ENCODE measurements at regions not wholly inside any gene's neighbourhood (a gene's known extent, or its start where the extent isn't known, plus 50 kb on each side); places are given as distances from the start of the nearest gene placed in this dataset.

- TF ChIP-seq, protein P1, sequence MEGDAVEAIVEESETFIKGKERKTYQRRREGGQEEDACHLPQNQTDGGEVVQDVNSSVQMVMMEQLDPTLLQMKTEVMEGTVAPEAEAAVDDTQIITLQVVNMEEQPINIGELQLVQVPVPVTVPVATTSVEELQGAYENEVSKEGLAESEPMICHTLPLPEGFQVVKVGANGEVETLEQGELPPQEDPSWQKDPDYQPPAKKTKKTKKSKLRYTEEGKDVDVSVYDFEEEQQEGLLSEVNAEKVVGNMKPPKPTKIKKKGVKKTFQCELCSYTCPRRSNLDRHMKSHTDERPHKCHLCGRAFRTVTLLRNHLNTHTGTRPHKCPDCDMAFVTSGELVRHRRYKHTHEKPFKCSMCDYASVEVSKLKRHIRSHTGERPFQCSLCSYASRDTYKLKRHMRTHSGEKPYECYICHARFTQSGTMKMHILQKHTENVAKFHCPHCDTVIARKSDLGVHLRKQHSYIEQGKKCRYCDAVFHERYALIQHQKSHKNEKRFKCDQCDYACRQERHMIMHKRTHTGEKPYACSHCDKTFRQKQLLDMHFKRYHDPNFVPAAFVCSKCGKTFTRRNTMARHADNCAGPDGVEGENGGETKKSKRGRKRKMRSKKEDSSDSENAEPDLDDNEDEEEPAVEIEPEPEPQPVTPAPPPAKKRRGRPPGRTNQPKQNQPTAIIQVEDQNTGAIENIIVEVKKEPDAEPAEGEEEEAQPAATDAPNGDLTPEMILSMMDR (IDR thresholded peaks at IDR 0.05; ENCODE audit: low read depth, low read length), result no peak
- no peak for TF ChIP-seq POLR2A (IDR thresholded peaks at IDR 0.05; ENCODE audit: extremely low read depth, insufficient read length)
- TF ChIP-seq, protein P2, sequence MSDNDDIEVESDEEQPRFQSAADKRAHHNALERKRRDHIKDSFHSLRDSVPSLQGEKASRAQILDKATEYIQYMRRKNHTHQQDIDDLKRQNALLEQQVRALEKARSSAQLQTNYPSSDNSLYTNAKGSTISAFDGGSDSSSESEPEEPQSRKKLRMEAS (IDR thresholded peaks at IDR 0.05; ENCODE audit: low read depth, low read length), result no peak
- no peak for TF ChIP-seq MYC (IDR thresholded peaks at IDR 0.05; ENCODE audit: low read depth, low read length)
Observed at GRCh38 chr7:10418985-10419384, 554.7 kb upstream of the PHF14 start.

Data from NB4 (cell line).